ENCODE measurements at regions not wholly inside any gene's neighbourhood (a gene's known extent, or its start where the extent isn't known, plus 50 kb on each side); places are given as distances from the start of the nearest gene placed in this dataset.

- no peak overlapping the region for H3K27ac ChIP-seq
- no peak overlapping the region for H3K9ac ChIP-seq
- H3K4me1 ChIP-seq: no peaks in the 10 kb centered on the region
- H3K4me2 ChIP-seq (ENCODE audit: low read length): no peak overlapping the region
- no peak overlapping the region for H2AFZ ChIP-seq
- H3K36me3 ChIP-seq (ENCODE audit: control insufficient read depth, insufficient read depth, low read length): no peaks in the 10 kb centered on the region
- no peaks in the 10 kb centered on the region for H3K9me3 ChIP-seq (ENCODE audit: control insufficient read depth, low read length)
- no peak overlapping the region for H3K4me3 ChIP-seq (ENCODE audit: low read depth, low read length)
- no peaks in the 10 kb centered on the region for H3K79me2 ChIP-seq
- no peaks in the 10 kb centered on the region for H3K27me3 ChIP-seq (ENCODE audit: control insufficient read depth, insufficient read depth, low read length)
- no peak for TF ChIP-seq CTCF (IDR thresholded peaks at IDR 0.05)
These were observed 177.8 kb downstream of the EN1 start for GRCh38 chr2:118669654-118670053.

- TF ChIP-seq CTCF (IDR thresholded peaks at IDR 0.05): no peak
- no peaks in the 10 kb centered on the region for H3K79me2 ChIP-seq
- no peak overlapping the region for H3K27ac ChIP-seq
- H3K27me3 ChIP-seq (ENCODE audit: control insufficient read depth, insufficient read depth, low read length): no peaks in the 10 kb centered on the region
- H3K9ac ChIP-seq: no peak overlapping the region
- no peaks in the 10 kb centered on the region for H3K36me3 ChIP-seq (ENCODE audit: control insufficient read depth, insufficient read depth, low read length)
- H3K4me1 ChIP-seq: no peaks in the 10 kb centered on the region
- no peaks in the 10 kb centered on the region for H3K9me3 ChIP-seq (ENCODE audit: control insufficient read depth, low read length)
- H3K4me2 ChIP-seq (ENCODE audit: low read length): no peak overlapping the region
- H2AFZ ChIP-seq: no peak overlapping the region
- H3K4me3 ChIP-seq (ENCODE audit: low read depth, low read length): no peak overlapping the region
These were observed 178.7 kb downstream of the EN1 start for GRCh38 chr2:118668431-118669424.

- no peaks in the 10 kb centered on the region for H3K9me3 ChIP-seq (ENCODE audit: control insufficient read depth, low read length)
- no peak overlapping the region for H3K9ac ChIP-seq
- no peaks in the 10 kb centered on the region for H3K4me1 ChIP-seq
- no peaks in the 10 kb centered on the region for H3K27me3 ChIP-seq (ENCODE audit: control insufficient read depth, insufficient read depth, low read length)
- H3K79me2 ChIP-seq: no peaks in the 10 kb centered on the region
- TF ChIP-seq CTCF (IDR thresholded peaks at IDR 0.05): no peak
- H3K27ac ChIP-seq: no peak overlapping the region
- H3K4me3 ChIP-seq (ENCODE audit: low read depth, low read length): no peak overlapping the region
- H2AFZ ChIP-seq: no peak overlapping the region
- no peaks in the 10 kb centered on the region for H3K36me3 ChIP-seq (ENCODE audit: control insufficient read depth, insufficient read depth, low read length)
- no peak overlapping the region for H3K4me2 ChIP-seq (ENCODE audit: low read length)
These were observed 179.5 kb downstream of the EN1 start for GRCh38 chr2:118667964-118668363.

GRCh38 chr2:118667348-118667747 lies 180.1 kb downstream of the EN1 start:
- TF ChIP-seq CTCF (IDR thresholded peaks at IDR 0.05): no peak
- no peak overlapping the region for H3K27ac ChIP-seq
- no peaks in the 10 kb centered on the region for H3K36me3 ChIP-seq (ENCODE audit: control insufficient read depth, insufficient read depth, low read length)
- H3K4me1 ChIP-seq: no peaks in the 10 kb centered on the region
- no peaks in the 10 kb centered on the region for H3K27me3 ChIP-seq (ENCODE audit: control insufficient read depth, insufficient read depth, low read length)
- no peak overlapping the region for H3K9ac ChIP-seq
- no peaks in the 10 kb centered on the region for H3K79me2 ChIP-seq
- H3K4me3 ChIP-seq (ENCODE audit: low read depth, low read length): no peak overlapping the region
- H3K4me2 ChIP-seq (ENCODE audit: low read length): no peak overlapping the region
- H3K9me3 ChIP-seq (ENCODE audit: control insufficient read depth, low read length): no peaks in the 10 kb centered on the region
- H2AFZ ChIP-seq: no peak overlapping the region

All from parathyroid adenoma (tissue), 2 donors.